A549 (cell line): ENCODE measurements at regions not wholly inside any gene's neighbourhood (a gene's known extent, or its start where the extent isn't known, plus 50 kb on each side); places are given as distances from the start of the nearest gene placed in this dataset.

Experiments
- CTCF ChIP-seq: fragments of >200 bp; sonication (Bioruptor Twin); formaldehyde crosslinking; IDR thresholded peaks from 3 replicates; pipeline ENCODE4 v1.5.1; 2016
- EHMT2 ChIP-seq: fragments of 200-600 bp; sonication (generic); IDR thresholded peaks from 2 replicates; pipeline ENCODE4 v1.6.1; 2016; ENCODE audit warnings: antibody characterized with exemption, low read depth, mild to moderate bottlenecking, moderate library complexity
- ELK1 ChIP-seq: fragments of 150-350 bp; IDR thresholded peaks from 2 replicates; pipeline ENCODE4 v1.6.1; 2014; ENCODE audit warnings: low read depth, mild to moderate bottlenecking, low read length
- EP300 ChIP-seq, 2 experiments: fragments of >200 bp; sonication (Bioruptor Twin); formaldehyde crosslinking; IDR thresholded peaks; 2 replicates in 1 of 2; 3 replicates in 1 of 2; pipeline ENCODE4 v1.6.1; 2016 to 2017
- HOXA7 ChIP-seq: fragments of 250-450 bp; sonication (Bioruptor Pico); IDR thresholded peaks from 2 replicates; pipeline ENCODE4 v1.5.0; 2020; ENCODE audit warnings: mild to moderate bottlenecking, moderate library complexity
- MYC ChIP-seq: IDR thresholded peaks from 2 replicates; pipeline ENCODE4 v1.6.1; 2012; ENCODE audit warnings: mild to moderate bottlenecking, inconsistent platforms, low read length, improper control_type of control experiment, borderline replicate concordance
- PHF8 ChIP-seq: fragments of 200-600 bp; sonication (generic); IDR thresholded peaks from 2 replicates; pipeline ENCODE4 v1.6.1; 2016; ENCODE audit warnings: low read depth, mild to moderate bottlenecking, antibody characterized with exemption, moderate library complexity, borderline replicate concordance
- POLR2A ChIP-seq: IDR thresholded peaks from 2 replicates; pipeline ENCODE4 v1.6.1; 2012; ENCODE audit warnings: mild to moderate bottlenecking, low read length
- RFX5 ChIP-seq: fragments of 450-650 bp; IDR thresholded peaks from 2 replicates; pipeline ENCODE4 v1.7.1; 2014; ENCODE audit warnings: antibody characterized with exemption, mild to moderate bottlenecking, moderate library complexity
- SREBF2 ChIP-seq: fragments of 450-650 bp; IDR thresholded peaks from 2 replicates; pipeline ENCODE4 v1.6.1; 2014; ENCODE audit warnings: mild to moderate bottlenecking, moderate library complexity

GRCh38 chr6:144730088-144730645 is 445.0 kb downstream of the UTRN start:
- TF ChIP-seq MYC = no peak
- no peak for TF ChIP-seq EHMT2
- TF ChIP-seq RFX5 = no peak
- TF ChIP-seq ELK1 = no peak
- no peak for TF ChIP-seq POLR2A
- no peak for TF ChIP-seq HOXA7 (CRISPR knock-in tag)
- TF ChIP-seq EP300 (IDR thresholded peaks at IDR 0.05) = no peak
- TF ChIP-seq CTCF = no peak
- no peak for TF ChIP-seq SREBF2
- TF ChIP-seq PHF8 = no peak
